Transverse colon (tissue), 4 donors: ENCODE measurements at regions not wholly inside any gene's neighbourhood (a gene's known extent, or its start where the extent isn't known, plus 50 kb on each side); places are given as distances from the start of the nearest gene placed in this dataset.

Experiments
- DNase-seq: peaks from one replicate; pipeline ENCODE4 v3.0.0-alpha.2; 2019
- H3K27ac ChIP-seq, 4 donors: fragments of 200-600 bp; sonication (generic); 2 replicates each; pipeline ENCODE4 v1.5.1; 2016 to 2018; ENCODE audit warnings: inconsistent platforms in 4 of 4
- H3K27me3 ChIP-seq: fragments of 200-600 bp; sonication (generic); 2 replicates; pipeline ENCODE4 v1.5.1; 2017; ENCODE audit warnings: inconsistent platforms
- H3K36me3 ChIP-seq, 4 donors: fragments of 200-600 bp; sonication (generic); 2 replicates each; pipeline ENCODE4 v1.5.1; 2017 to 2019; ENCODE audit warnings: inconsistent platforms in 4 of 4
- H3K4me1 ChIP-seq, 4 donors: fragments of 200-600 bp; sonication (generic); 2 replicates each; pipeline ENCODE4 v1.5.1; 2017 to 2020; ENCODE audit warnings: inconsistent platforms in 4 of 4
- H3K4me3 ChIP-seq, 4 donors: fragments of 200-600 bp; sonication (generic); 1 replicate in 1 of 4; 2 replicates in 3 of 4; pipeline versions ENCODE4 v1.5.1 to v1.6.1; 2017 to 2019; ENCODE audit warnings: inconsistent platforms in 4 of 4
- H3K9me3 ChIP-seq, 2 donors: fragments of 200-600 bp; sonication (generic); 2 replicates each; pipeline ENCODE4 v1.5.1; 2017 to 2019; ENCODE audit warnings: inconsistent platforms in 2 of 2
- CTCF ChIP-seq, 5 experiments: fragments of 200-600 bp in 3 of 5; fragments of 450-650 bp in 2 of 5; sonication (generic) in 3 of 5; IDR thresholded peaks; 1 replicate in 2 of 5; 2 replicates in 3 of 5; pipeline ENCODE4 v1.5.1; 2016 to 2017; ENCODE audit warnings: antibody characterized with exemption in 5 of 5, inconsistent platforms in 3 of 5, mild to moderate bottlenecking in 2 of 5, moderate library complexity in 1 of 5
- EP300 ChIP-seq: sonication (generic); formaldehyde crosslinking; IDR thresholded peaks from one replicate; pipeline ENCODE4 v1.6.1; 2017; ENCODE audit warnings: antibody characterized with exemption, low read depth
- POLR2A ChIP-seq: fragments of 450-650 bp; IDR thresholded peaks from one replicate; pipeline ENCODE4 v1.6.1; 2016; ENCODE audit warnings: antibody characterized with exemption, mild to moderate bottlenecking, moderate library complexity
- POLR2AphosphoS5 ChIP-seq, 3 donors: sonication (generic); formaldehyde crosslinking; IDR thresholded peaks; one replicate each; pipeline ENCODE4 v1.6.1; 2016; ENCODE audit warnings: antibody characterized with exemption in 3 of 3
- WGBS, 2 donors: methylation state at CpG; one replicate each; pipeline ENCODE4 v1.1.5; 2018; ENCODE audit warnings: low coverage in 1 of 2; 5-methylcytosine and 5-hydroxymethylcytosine counted together
- in situ Hi-C, 4 donors: fragments of 200-750 bp; cut with MboI; loops; one replicate each; pipeline versions ENCODE4 v1.15.0 to v1.15.1; 2017; ENCODE audit warnings: low sequenced_read_pairs in 3 of 4, low pct_ligation_motif_present in 1 of 4, low pct_unique_long_range_greater_than_20kb in 1 of 4
- intact Hi-C: fragments of 100-400 bp; cut with DNase I; formaldehyde crosslinking; loops from one replicate; pipeline ENCODE4 v1.15.1; 2023; ENCODE audit warnings: low total_unique reads

GRCh38 chr9:115262477-115262876 is 144.5 kb upstream of the TNC start:
- H3K27me3 ChIP-seq, result no peaks in the 10 kb centered on the region
- in situ Hi-C loops (no loop called here), intact Hi-C loops (no loop called here)
- no peak overlapping the region for H3K4me3 ChIP-seq
- DNase-seq, result peak; percentile 87
- TF ChIP-seq EP300, result peak; percentile 88
- no peak for TF ChIP-seq CTCF (IDR thresholded peaks at IDR 0.05)
- TF ChIP-seq POLR2AphosphoS5 (IDR thresholded peaks at IDR 0.05), result peak; percentile 86 to 96 (median 93)
- no peak for TF ChIP-seq POLR2A
- peak overlapping the region in 3 of 4 donors; percentile 48 to 58 (median 56) for H3K27ac ChIP-seq
- H3K9me3 ChIP-seq, result no peaks in the 10 kb centered on the region
- H3K36me3 ChIP-seq, result no peaks in the 10 kb centered on the region
- H3K4me1 ChIP-seq, result peaks cover 0 to 15% (median 8%) of the 10 kb centered on the region in 4 donors

DNA sequence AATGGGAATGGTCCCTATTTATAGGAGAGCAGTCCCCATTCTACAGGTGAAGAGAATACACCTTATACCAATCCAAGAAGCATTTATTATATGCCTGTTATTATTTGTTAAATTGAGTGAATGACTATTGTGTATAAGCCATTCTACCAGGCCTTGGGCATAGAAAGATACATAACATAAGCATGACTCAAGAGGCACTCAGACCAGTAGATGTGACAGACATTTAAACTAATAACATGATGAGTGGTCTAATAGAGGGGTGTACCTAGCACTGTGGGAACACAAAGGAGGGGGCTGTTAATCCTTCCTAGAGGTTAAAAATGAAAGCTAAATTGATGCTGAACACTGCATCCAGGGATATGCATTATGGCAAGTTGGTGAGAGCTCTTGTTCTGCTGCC is 145.0 kb upstream of the TNC start:
- no peaks in the 10 kb centered on the region for H3K36me3 ChIP-seq
- TF ChIP-seq POLR2A (no peak), EP300 (no peak), POLR2AphosphoS5 (IDR thresholded peaks at IDR 0.05) (no peak), CTCF (IDR thresholded peaks at IDR 0.05) (no peak)
- in situ Hi-C loops (no loop called here), intact Hi-C loops (no loop called here)
- peaks cover 0 to 15% (median 8%) of the 10 kb centered on the region in 4 donors for H3K4me1 ChIP-seq
- no peak overlapping the region for H3K4me3 ChIP-seq
- peak overlapping the region in 3 of 4 donors; percentile 48 to 58 (median 56) for H3K27ac ChIP-seq
- no peak for DNase-seq
- H3K9me3 ChIP-seq, result no peaks in the 10 kb centered on the region
- no peaks in the 10 kb centered on the region for H3K27me3 ChIP-seq

DNA sequence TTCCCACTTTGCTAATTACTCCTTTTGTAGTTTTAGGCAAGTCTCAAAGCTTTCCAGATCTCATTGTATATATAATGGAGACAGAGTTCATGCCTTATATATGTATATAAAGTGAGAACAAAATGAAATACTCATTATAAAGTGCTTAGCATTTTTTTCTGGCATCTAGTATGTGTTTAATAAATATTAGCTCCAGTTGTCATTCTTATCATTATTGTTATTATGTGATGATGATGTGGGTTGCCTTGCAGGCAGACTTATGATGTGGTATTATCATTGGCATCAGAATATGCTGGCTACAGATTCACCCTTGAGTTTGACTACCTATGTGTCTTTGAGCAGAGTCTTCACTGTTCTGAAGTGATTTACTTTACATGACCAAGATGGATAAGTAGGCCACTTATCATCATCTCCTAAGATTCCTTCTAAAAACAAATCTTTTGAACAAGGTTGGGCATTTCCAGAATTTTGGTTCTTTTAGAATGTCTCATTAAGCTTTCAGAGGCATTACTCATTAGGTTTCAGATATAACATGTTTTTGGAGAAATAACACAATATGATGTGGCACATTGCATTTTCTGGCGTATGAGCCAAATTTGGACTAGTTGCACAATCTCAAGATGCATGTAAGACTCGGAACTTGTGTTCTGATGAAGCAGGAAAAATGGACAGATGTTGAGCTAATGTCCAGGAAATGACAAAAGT is 145.6 kb upstream of the TNC start:
- TF ChIP-seq EP300 (no peak), POLR2A (no peak), CTCF (IDR thresholded peaks at IDR 0.05) (no peak), POLR2AphosphoS5 (IDR thresholded peaks at IDR 0.05) (no peak)
- Histone ChIP-seq H3K9me3 (no peaks in the 10 kb centered on the region), H3K4me3 (no peak overlapping the region), H3K27me3 (no peaks in the 10 kb centered on the region), H3K4me1 (peaks cover 0 to 15% (median 8%) of the 10 kb centered on the region in 4 donors), H3K27ac (peak overlapping the region in 3 of 4 donors; percentile 48 to 58 (median 56)), H3K36me3 (no peaks in the 10 kb centered on the region)
- no peak for DNase-seq
- in situ Hi-C loops (no loop called here), intact Hi-C loops (no loop called here)
- WGBS, 2 donors, result 81 to 84% methylated on average over 2 of the region's 2 CpGs

GRCh38 chr9:115264313-115264712 is 146.4 kb upstream of the TNC start:
- H3K4me3 ChIP-seq, result no peak overlapping the region

More at GRCh38 chr9:115264313-115264712, 146.4 kb upstream of the TNC start:
- Histone ChIP-seq H3K4me1 (peaks cover 0 to 15% (median 8%) of the 10 kb centered on the region in 4 donors), H3K9me3 (no peaks in the 10 kb centered on the region), H3K27ac (no peak overlapping the region), H3K36me3 (no peaks in the 10 kb centered on the region), H3K27me3 (no peaks in the 10 kb centered on the region)
- TF ChIP-seq POLR2AphosphoS5 (IDR thresholded peaks at IDR 0.05) (no peak), CTCF (IDR thresholded peaks at IDR 0.05) (no peak), POLR2A (no peak), EP300 (no peak)
- WGBS, 2 donors, result 78 to 82% methylated on average over 1 of the region's 1 CpG
- intact Hi-C loops, result no loop called here
- no peak for DNase-seq
- in situ Hi-C loops, result no loop called here
